ENCODE measurements at regions not wholly inside any gene's neighbourhood (a gene's known extent, or its start where the extent isn't known, plus 50 kb on each side); places are given as distances from the start of the nearest gene placed in this dataset.

GRCh38 chr7:121618182-121618581 lies 222.1 kb upstream of the FAM3C start (continued):
- TF ChIP-seq TCF7L2 (IDR thresholded peaks at IDR 0.05; ENCODE audit: borderline replicate concordance, extremely low read depth, insufficient read depth, insufficient read length) (no peak), JUND (IDR thresholded peaks at IDR 0.05) (no peak), EZH2 (IDR thresholded peaks at IDR 0.05) (no peak), ATF3 (IDR thresholded peaks at IDR 0.05) (no peak)

GRCh38 chr7:121610243-121610642 lies 214.1 kb upstream of the FAM3C start:
- Histone ChIP-seq H3K4me1 (ENCODE audit: control insufficient read depth in 1 of 2, insufficient read depth in 2 of 2, low read length in 2 of 2) (no peaks in the 10 kb centered on the region), H3K9me2 (ENCODE audit: insufficient read depth) (no peaks in the 10 kb centered on the region), H3K27me3 (ENCODE audit: insufficient read depth, low read length) (no peaks in the 10 kb centered on the region), H3K36me3 (ENCODE audit: control insufficient read depth in 1 of 2, insufficient read depth in 2 of 2, low read length in 2 of 2) (no peaks in the 10 kb centered on the region), H4K20me1 (ENCODE audit: insufficient read depth) (no peaks in the 10 kb centered on the region), H2AFZ (ENCODE audit: low read depth, low read length, poor library complexity, severe bottlenecking) (no peak overlapping the region), H3K4me2 (ENCODE audit: low read length) (no peak overlapping the region), H3K4me3 (replicated peaks in 1 of 2; ENCODE audit: low read depth in 1 of 2, low read length in 2 of 2) (no peak overlapping the region), H3K79me2 (ENCODE audit: insufficient read depth, low read length) (no peaks in the 10 kb centered on the region), H3K9me3 (ENCODE audit: control insufficient read depth in 1 of 2, insufficient read depth in 1 of 2, low read depth in 1 of 2, low read length in 2 of 2) (no peaks in the 10 kb centered on the region), H3K27ac (ENCODE audit: low read depth, low read length) (no peak overlapping the region), H3K9ac (ENCODE audit: low read length) (no peak overlapping the region)
- ChIA-PET CTCF (no interaction called here), POLR2A (no interaction called here), RAD21 (ENCODE audit: low non-redundant PET in 1 of 2, low total read pairs in 2 of 2, uncharacterized antibody in 2 of 2, unreplicated experiment in 2 of 2) (no interaction called here)
- no peak for TF ChIP-seq SP1 (IDR thresholded peaks at IDR 0.05; ENCODE audit: low read depth)
- TF ChIP-seq RAD21 (IDR thresholded peaks at IDR 0.05; ENCODE audit: low read depth) = no peak
- TF ChIP-seq POLR2AphosphoS5 (IDR thresholded peaks at IDR 0.05; ENCODE audit: low read depth, low read length) = no peak
- no peak for TF ChIP-seq ZFX (IDR thresholded peaks at IDR 0.05)
- no peak for TF ChIP-seq CTCF (IDR thresholded peaks at IDR 0.05 in 2 of 3, conservative IDR thresholded peaks at IDR 0.05 in 1 of 3; ENCODE audit: borderline replicate concordance in 1 of 3, insufficient read depth in 1 of 3, low read depth in 2 of 3, low read length in 2 of 3)
- TF ChIP-seq CEBPB (IDR thresholded peaks at IDR 0.05; ENCODE audit: low read depth) = no peak
- TF ChIP-seq SIN3A (IDR thresholded peaks at IDR 0.05; ENCODE audit: low read depth) = no peak
- TF ChIP-seq POLR2A (IDR thresholded peaks at IDR 0.05; ENCODE audit: borderline replicate concordance, extremely low read depth, insufficient read depth, insufficient read length) = no peak
- BruUV-seq (replicated peaks) = no TSS peak
- intact Hi-C loops (cut with micrococcal nuclease) = no loop called here
- DNase-seq (ENCODE audit: low read depth, low spot score) (no peak), ATAC-seq (no peak)
